Choroid plexus epithelial cell (primary cell): ENCODE measurements at regions not wholly inside any gene's neighbourhood (a gene's known extent, or its start where the extent isn't known, plus 50 kb on each side); places are given as distances from the start of the nearest gene placed in this dataset.

Source experiments
- DNase-seq: peaks from one replicate; pipeline ENCODE4 v3.0.0-alpha.2; 2010; ENCODE audit warnings: low read depth
- H3K4me3 ChIP-seq: 2 replicates; pipeline ENCODE4 v1.5.1; 2011; ENCODE audit warnings: low read depth, mild to moderate bottlenecking, control low read depth, low read length, moderate library complexity
- TF ChIP-seq, protein P1 (sequence below): conservative IDR thresholded peaks from 2 replicates; pipeline ENCODE4 v1.5.1; 2011; ENCODE audit warnings: low read depth, mild to moderate bottlenecking, control low read depth, inconsistent platforms, low read length, moderate library complexity

DNA sequence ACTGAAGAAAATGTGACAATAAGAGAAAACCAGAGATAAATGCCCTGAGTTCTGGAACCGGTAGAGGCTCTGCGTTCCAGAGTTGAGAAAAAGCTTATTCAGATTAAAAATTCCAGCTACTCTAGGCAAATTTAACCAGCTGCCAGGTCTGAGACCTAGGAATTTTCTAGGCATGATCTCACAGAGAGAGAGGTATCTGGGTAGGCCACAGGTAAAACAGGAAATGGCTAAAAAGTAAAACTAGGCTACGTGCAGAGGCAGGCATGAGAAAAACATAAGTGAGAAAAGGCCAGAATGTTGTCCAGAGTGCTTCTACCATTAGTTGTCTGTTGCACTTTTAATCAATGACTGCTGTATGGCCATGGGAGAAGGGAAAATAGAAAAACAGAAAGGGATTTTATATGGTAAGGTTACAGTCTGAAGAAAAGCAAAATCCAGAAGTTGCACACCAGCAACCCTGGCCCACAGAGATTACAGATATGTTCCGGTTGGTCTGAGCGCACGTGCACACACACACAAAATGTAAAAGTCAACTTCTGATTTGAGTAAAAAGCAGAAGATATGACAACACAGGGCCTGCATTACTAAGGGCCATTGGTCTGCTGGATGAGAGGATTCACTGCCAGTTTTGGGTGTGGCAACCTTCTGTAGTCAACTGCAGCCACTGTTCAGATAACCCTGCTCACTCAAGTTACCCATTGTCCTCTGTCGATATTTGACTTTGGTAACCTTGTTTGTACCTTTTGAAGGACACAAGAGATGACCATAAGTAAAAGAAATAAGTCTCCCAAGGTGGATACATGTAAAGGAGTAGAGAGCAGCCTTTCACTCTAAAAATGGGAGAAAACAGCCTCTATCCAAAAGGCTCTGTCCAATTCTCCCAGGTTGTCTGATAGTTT lies 266.0 kb downstream of the DTWD2 start:
- DNase-seq: no peak
- H3K4me3 ChIP-seq: no peak overlapping the region
- TF ChIP-seq, protein P1, sequence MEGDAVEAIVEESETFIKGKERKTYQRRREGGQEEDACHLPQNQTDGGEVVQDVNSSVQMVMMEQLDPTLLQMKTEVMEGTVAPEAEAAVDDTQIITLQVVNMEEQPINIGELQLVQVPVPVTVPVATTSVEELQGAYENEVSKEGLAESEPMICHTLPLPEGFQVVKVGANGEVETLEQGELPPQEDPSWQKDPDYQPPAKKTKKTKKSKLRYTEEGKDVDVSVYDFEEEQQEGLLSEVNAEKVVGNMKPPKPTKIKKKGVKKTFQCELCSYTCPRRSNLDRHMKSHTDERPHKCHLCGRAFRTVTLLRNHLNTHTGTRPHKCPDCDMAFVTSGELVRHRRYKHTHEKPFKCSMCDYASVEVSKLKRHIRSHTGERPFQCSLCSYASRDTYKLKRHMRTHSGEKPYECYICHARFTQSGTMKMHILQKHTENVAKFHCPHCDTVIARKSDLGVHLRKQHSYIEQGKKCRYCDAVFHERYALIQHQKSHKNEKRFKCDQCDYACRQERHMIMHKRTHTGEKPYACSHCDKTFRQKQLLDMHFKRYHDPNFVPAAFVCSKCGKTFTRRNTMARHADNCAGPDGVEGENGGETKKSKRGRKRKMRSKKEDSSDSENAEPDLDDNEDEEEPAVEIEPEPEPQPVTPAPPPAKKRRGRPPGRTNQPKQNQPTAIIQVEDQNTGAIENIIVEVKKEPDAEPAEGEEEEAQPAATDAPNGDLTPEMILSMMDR: no peak

DNA sequence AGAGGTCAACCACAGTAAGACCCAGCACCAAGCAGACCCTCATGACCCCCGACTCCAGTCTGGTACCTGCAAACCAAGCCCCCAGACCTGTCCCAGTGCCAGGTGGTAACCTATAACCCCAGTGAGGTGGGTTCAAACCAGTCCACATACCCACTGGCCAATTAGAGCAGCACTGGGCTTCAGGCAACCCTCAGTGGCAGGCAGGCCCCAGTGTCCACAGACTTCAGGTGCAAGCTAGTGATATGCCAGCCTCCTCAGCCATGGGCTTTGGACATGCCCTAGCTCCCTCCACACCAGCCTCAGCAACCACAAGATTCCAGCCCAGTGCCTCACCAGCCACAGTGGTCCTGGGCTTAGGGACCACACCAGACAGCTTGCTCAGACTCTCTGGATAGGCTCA lies 276.6 kb downstream of the DTWD2 start:
- no peak overlapping the region for H3K4me3 ChIP-seq
- no peak for DNase-seq
- TF ChIP-seq, protein P1: no peak

DNA sequence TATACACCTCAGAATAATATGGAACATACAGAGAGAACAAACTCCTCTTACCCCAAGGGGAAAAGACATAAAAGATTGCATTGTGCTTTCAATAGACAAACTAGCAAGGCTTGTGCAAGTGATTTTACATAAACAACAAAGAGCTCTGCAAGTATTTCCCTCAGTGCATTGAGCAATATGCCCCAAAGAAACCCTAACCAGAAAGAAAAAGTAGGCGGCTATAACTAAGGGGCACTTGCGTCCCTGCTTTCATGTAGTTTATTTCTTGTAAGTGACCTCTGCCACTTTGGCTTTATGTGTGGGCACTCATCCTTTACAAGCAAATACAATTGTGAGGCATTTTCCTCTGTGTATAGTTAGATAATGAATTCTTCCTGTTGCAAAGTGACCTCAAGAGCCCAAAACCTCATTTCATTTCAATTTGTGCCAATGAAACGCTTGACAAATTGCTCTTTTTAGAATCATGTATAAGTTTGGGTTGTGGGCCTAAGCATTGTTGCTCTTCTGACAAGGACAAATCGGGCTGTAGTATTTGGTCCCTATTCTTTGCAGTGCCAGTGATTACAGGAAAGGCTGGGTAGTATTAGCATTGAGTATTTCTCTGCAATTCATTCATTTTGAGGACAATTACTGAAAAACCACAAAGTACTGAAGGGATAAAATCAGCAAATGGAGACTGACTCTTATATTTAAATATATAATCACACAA lies 282.2 kb downstream of the DTWD2 start:
- DNase-seq: no peak

DNA sequence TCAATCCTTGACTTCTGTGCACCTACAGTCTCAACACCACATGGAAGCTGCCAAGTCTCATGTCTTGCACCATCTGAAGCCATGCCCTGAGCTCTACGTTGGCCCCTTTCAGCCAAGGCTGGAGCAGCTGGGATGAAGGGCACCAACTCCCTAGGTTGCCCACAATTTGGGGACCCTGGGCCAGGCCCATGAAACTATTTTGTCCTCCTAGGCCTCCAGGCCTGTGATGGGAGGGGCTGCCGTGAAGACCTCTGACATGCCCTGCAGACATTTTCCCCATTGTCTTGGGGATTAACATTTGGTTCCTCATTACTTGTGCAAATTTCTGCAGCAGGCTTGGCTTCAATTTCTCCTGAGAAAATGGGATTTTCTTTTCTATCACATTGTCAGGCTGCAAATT lies 285.1 kb downstream of the DTWD2 start:
- H3K4me3 ChIP-seq: no peak overlapping the region
- DNase-seq: no peak
- TF ChIP-seq, protein P1: no peak

More for the DNA sequence above, 282.2 kb downstream of the DTWD2 start:
- TF ChIP-seq, protein P1: no peak
- H3K4me3 ChIP-seq: no peak overlapping the region

DNA sequence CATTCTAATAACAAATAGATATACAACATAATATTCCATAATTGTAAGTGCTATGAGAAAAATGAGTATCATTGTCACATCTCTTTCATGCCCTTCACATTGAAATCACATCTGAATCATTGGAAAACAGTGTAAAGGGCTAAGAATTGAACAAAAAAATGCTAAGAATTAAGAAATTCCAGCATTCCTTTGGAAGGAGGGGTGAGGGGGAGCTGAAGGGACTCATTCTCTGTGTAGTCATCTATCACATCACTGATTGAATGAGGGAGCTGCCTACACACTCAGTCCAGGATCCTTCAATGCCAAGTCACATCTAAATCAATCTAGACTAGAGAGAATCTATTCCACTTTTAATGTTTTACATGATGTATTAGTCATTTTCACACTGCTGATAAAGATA lies 286.6 kb downstream of the DTWD2 start:
- TF ChIP-seq, protein P1: no peak
- DNase-seq: no peak
- no peak overlapping the region for H3K4me3 ChIP-seq

DNA sequence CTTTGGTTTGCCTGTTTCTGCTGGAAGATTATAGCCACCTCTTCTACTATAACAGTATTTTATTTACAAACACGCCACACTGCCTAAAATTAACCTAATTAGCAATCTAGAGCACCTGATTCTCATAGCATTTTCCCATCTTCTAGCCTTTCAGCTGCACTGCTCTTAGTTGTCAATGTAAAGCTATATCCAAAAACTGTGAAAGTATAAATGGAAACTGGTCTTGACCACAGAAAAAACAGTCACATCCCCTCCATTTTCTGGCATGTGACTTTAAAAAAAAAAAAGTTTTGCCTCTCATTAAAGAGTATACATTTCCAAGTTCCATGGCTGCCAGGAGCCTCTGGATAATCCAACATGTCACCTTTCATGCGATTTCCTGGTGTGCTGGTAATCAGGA lies 287.8 kb downstream of the DTWD2 start:
- H3K4me3 ChIP-seq: no peak overlapping the region
- TF ChIP-seq, protein P1: no peak
- no peak for DNase-seq
